ENCODE measurements at regions not wholly inside any gene's neighbourhood (a gene's known extent, or its start where the extent isn't known, plus 50 kb on each side); places are given as distances from the start of the nearest gene placed in this dataset.

DNA sequence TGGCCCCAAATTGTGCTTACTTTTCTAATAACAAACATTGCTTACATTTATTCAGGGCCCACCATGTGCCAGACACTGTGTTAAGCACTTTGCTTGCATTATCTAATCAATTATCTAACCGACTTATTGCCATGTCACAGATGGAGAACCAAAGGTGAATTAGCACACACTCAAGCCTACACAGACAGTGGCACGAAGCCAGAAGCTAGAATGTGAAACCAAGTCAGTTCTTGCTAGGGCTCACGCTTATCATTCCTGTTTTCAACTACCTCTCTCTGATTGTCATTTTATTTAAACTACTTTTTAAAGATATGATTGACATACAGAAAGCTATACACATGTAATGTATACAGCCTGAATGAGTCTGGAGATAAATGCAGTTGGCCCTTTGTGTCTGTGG is 215.7 kb upstream of the CFAP20DC start:
- TF ChIP-seq GATA3 (IDR thresholded peaks at IDR 0.05; ENCODE audit: low read depth, low read length) = no peak
- no peak for TF ChIP-seq GATA2 (IDR thresholded peaks at IDR 0.05; ENCODE audit: low read depth, low read length)

Measured in SH-SY5Y (cell line).